ENCODE measurements at regions not wholly inside any gene's neighbourhood (a gene's known extent, or its start where the extent isn't known, plus 50 kb on each side); places are given as distances from the start of the nearest gene placed in this dataset.
A peak's percentile ranks its signal among the peaks of the same experiment; 100 is the strongest.

DNA sequence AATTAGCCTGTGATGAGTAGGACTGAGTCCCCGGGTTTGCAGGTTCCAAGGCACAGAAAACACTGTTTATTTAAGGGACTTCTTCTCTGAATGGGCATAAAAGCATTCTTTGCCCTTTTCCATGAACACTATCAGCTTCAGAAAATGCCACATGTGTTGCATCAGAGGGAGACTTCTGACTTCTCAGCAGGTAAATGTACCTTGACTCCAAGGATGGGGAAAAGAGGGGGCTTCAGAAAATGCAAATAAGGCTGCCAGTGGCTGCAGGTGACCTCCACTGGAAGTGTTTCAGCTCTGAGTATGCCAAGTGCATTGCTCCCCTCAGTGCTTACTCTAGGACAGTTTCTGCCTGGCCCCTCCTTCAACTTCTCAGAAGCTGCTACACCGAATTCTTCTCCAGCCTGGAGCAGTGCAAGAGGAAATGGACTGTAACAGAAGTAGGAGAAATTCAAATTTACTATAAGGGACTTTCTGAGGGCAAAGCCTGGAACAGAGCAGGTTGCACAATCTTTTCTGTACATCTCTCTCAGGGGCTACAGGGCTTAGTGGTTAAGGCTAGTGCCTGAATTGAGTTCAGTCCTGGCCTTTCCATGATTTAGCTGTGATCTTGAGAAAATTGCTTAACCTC is 233.2 kb downstream of the PTTG2 start:
- Histone ChIP-seq H3K27ac (ENCODE audit: extremely low read length, insufficient read depth, low read length) (no peak overlapping the region), H3K36me3 (replicated peaks in 1 of 2; ENCODE audit: control insufficient read depth in 1 of 2, insufficient read depth in 2 of 2, low read length in 2 of 2) (no peaks in the 10 kb centered on the region), H3K79me2 (ENCODE audit: insufficient read depth, low read length) (no peaks in the 10 kb centered on the region), H3K9ac (ENCODE audit: insufficient read depth, low read depth, low read length) (no peak overlapping the region), H3K9me3 (ENCODE audit: low read length) (peaks cover 12% of the 10 kb centered on the region), H2AFZ (ENCODE audit: low read length) (no peak overlapping the region), H3K27me3 (ENCODE audit: control insufficient read depth in 1 of 2, insufficient read depth in 2 of 2, low read length in 2 of 2) (peaks cover 0 to 7% of the 10 kb centered on the region in 2 experiments; a peak in 2 of 5 replicates), H3K4me3 (replicated peaks in 1 of 3; ENCODE audit: insufficient read depth in 1 of 3, low read depth in 2 of 3, low read length in 3 of 3) (no peak overlapping the region), H3K4me1 (ENCODE audit: insufficient read depth, low read length) (peaks cover 33% of the 10 kb centered on the region), H3K4me2 (ENCODE audit: low read depth, low read length) (no peak overlapping the region), H4K20me1 (ENCODE audit: insufficient read depth, low read length) (no peaks in the 10 kb centered on the region)
- 0% methylated on average over 2 of the region's 2 CpGs for WGBS (ENCODE audit: low lambda C conversion rate)
- DNase-seq (ENCODE audit: low spot score) (no peak), FAIRE-seq (no peak), ATAC-seq (no peak)
- in situ Hi-C loops (cut with HindIII; ENCODE audit: extremely low pct_ligation_motif_present, low pct_unique_long_range_greater_than_20kb): no loop called here
- BruUV-seq (replicated peaks): no TSS peak
- ChIA-PET POLR2A (no interaction called here), CTCF (ENCODE audit: low intra/inter-chr PET ratio, low total read pairs) (no interaction called here)
- intact Hi-C loops (cut with micrococcal nuclease; ENCODE audit: unreplicated experiment): no loop called here
- TF ChIP-seq, protein P1, sequence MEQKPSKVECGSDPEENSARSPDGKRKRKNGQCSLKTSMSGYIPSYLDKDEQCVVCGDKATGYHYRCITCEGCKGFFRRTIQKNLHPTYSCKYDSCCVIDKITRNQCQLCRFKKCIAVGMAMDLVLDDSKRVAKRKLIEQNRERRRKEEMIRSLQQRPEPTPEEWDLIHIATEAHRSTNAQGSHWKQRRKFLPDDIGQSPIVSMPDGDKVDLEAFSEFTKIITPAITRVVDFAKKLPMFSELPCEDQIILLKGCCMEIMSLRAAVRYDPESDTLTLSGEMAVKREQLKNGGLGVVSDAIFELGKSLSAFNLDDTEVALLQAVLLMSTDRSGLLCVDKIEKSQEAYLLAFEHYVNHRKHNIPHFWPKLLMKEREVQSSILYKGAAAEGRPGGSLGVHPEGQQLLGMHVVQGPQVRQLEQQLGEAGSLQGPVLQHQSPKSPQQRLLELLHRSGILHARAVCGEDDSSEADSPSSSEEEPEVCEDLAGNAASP (CRISPR knock-in tag; IDR thresholded peaks at IDR 0.05; ENCODE audit: borderline replicate concordance): no peak
- TF ChIP-seq CEBPG (CRISPR knock-in tag; IDR thresholded peaks at IDR 0.05) (0 out of 2 replicates have a peak, but pooled peaks have one; percentile 21), CC2D1A (CRISPR knock-in tag; IDR thresholded peaks at IDR 0.05) (no peak), NCOR1 (IDR thresholded peaks at IDR 0.05; ENCODE audit: borderline replicate concordance, low read length) (no peak), CEBPB (IDR thresholded peaks at IDR 0.05; ENCODE audit: borderline replicate concordance, low read depth, low read length) (peak; percentile 57), KLF9 (CRISPR knock-in tag; IDR thresholded peaks at IDR 0.05; ENCODE audit: low read depth) (no peak), GLI4 (CRISPR knock-in tag; IDR thresholded peaks at IDR 0.05; ENCODE audit: borderline replicate concordance) (no peak), KAT8 (CRISPR knock-in tag; IDR thresholded peaks at IDR 0.05) (no peak)
- TF ChIP-seq, protein P2, sequence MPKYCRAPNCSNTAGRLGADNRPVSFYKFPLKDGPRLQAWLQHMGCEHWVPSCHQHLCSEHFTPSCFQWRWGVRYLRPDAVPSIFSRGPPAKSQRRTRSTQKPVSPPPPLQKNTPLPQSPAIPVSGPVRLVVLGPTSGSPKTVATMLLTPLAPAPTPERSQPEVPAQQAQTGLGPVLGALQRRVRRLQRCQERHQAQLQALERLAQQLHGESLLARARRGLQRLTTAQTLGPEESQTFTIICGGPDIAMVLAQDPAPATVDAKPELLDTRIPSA (CRISPR knock-in tag; IDR thresholded peaks at IDR 0.05; ENCODE audit: borderline replicate concordance): no peak
- TF ChIP-seq, protein P3, sequence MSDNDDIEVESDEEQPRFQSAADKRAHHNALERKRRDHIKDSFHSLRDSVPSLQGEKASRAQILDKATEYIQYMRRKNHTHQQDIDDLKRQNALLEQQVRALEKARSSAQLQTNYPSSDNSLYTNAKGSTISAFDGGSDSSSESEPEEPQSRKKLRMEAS (IDR thresholded peaks at IDR 0.05): no peak
